OCI-LY7 (cell line): ENCODE measurements at regions not wholly inside any gene's neighbourhood (a gene's known extent, or its start where the extent isn't known, plus 50 kb on each side); places are given as distances from the start of the nearest gene placed in this dataset.
"Not testable (repeated sequence)": the region's sequence is repeated elsewhere in the genome, so short reads cannot be mapped to it uniquely, and the experiment has no call there.

Source experiments
- BruUV-seq: library from RNA; stranded (reverse); fragments of 400-500 nt; replicated peaks from 2 replicates; lab custom pipeline; 2021; lab: Mats Ljungman, UMichigan
- CTCF ChIA-PET: fragments of 300-600 bp; sonication (Branson Sonifier 250); formaldehyde crosslinking; loops from one replicate; lab custom pipeline; 2022; ENCODE audit warnings: antibody characterized with exemption; ENCODE audit not compliant: unreplicated experiment; lab: Charles Lee
- POLR2A ChIA-PET: fragments of 300-600 bp; sonication (Branson Sonifier 250); formaldehyde crosslinking; loops from one replicate; lab custom pipeline; 2022; ENCODE audit warnings: antibody characterized with exemption; lab: Charles Lee
- DNase-seq: peaks from one replicate; pipeline ENCODE4 v3.0.0-alpha.2; 2015; ENCODE audit warnings: low spot score
- H2AFZ ChIP-seq: fragments of 200-600 bp; sonication (generic), shearing (Covaris generic); 2 replicates; pipeline ENCODE4 v1.6.1; 2014; ENCODE audit warnings: mild to moderate bottlenecking, antibody characterized with exemption, low read length, moderate library complexity
- H3K27ac ChIP-seq: fragments of 200-600 bp; sonication (generic); 2 replicates; pipeline ENCODE4 v1.5.1; 2014; ENCODE audit warnings: mixed run types, low read depth, mild to moderate bottlenecking, moderate library complexity, low read length, inconsistent platforms; ENCODE audit not compliant: poor library complexity, severe bottlenecking
- H3K36me3 ChIP-seq: fragments of 200-600 bp; sonication (generic); 2 replicates; pipeline ENCODE4 v1.6.1; 2014; ENCODE audit warnings: mild to moderate bottlenecking, antibody characterized with exemption, low read length, moderate library complexity, mixed read lengths; ENCODE audit not compliant: insufficient read depth
- H3K4me1 ChIP-seq: fragments of 200-600 bp; sonication (generic); 2 replicates; pipeline ENCODE4 v1.5.1; 2014; ENCODE audit warnings: mild to moderate bottlenecking, low read length; ENCODE audit not compliant: insufficient read depth, poor library complexity, severe bottlenecking
- H3K4me2 ChIP-seq: fragments of 200-600 bp; sonication (generic); 2 replicates; pipeline ENCODE4 v1.6.1; 2014; ENCODE audit warnings: mild to moderate bottlenecking, low read length
- H3K4me3 ChIP-seq: fragments of 200-600 bp; sonication (generic); 2 replicates; pipeline ENCODE4 v1.5.1; 2014; ENCODE audit warnings: mild to moderate bottlenecking, low read depth, low read length; ENCODE audit not compliant: poor library complexity, severe bottlenecking
- H3K79me2 ChIP-seq: fragments of 200-600 bp; sonication (generic); 2 replicates; pipeline ENCODE4 v1.6.1; 2016; ENCODE audit warnings: low read depth, mild to moderate bottlenecking, low read length, moderate library complexity, mixed read lengths; ENCODE audit not compliant: insufficient read depth
- H3K9me2 ChIP-seq: fragments of 200-600 bp; sonication (generic); 2 replicates; pipeline ENCODE4 v1.6.1; 2016; ENCODE audit warnings: mild to moderate bottlenecking, low read length, mixed read lengths; ENCODE audit not compliant: insufficient read depth
- H3K9me3 ChIP-seq: fragments of 200-600 bp; sonication (generic); 2 replicates; pipeline ENCODE4 v1.6.1; 2014; ENCODE audit warnings: mild to moderate bottlenecking, mixed run types, low read length, mixed read lengths
- H4K20me1 ChIP-seq: fragments of 200-600 bp; sonication (generic); 2 replicates; pipeline ENCODE4 v1.6.1; 2014; ENCODE audit warnings: mild to moderate bottlenecking, antibody characterized with exemption, low read length, moderate library complexity, mixed read lengths; ENCODE audit not compliant: insufficient read depth
- CTCF ChIP-seq: fragments of 200-600 bp; sonication (generic); conservative IDR thresholded peaks from 2 replicates; pipeline ENCODE4 v1.5.1; 2014; ENCODE audit warnings: mild to moderate bottlenecking, antibody characterized with exemption, low read length, moderate library complexity, mixed read lengths
- EZH2phosphoT487 ChIP-seq: fragments of 200-600 bp; sonication (generic); IDR thresholded peaks from 2 replicates; pipeline ENCODE4 v1.6.1; 2018; ENCODE audit warnings: low read depth, borderline replicate concordance, mild to moderate bottlenecking, mixed run types, antibody characterized with exemption, low read length, moderate library complexity, mixed read lengths
- intact Hi-C: fragments of 100-400 bp; cut with micrococcal nuclease; formaldehyde crosslinking; loops from one replicate; pipeline ENCODE4 v1.10.0; 2022; ENCODE audit not compliant: unreplicated experiment

GRCh38 chr14:34147461-34147860, 196.6 kb upstream of the EGLN3 start:
- CTCF ChIA-PET, result no interaction called here
- intact Hi-C loops, result no loop called here
- Histone ChIP-seq H3K9me2 (no peaks in the 10 kb centered on the region), H3K4me1 (no peaks in the 10 kb centered on the region), H3K27ac (no peak overlapping the region), H3K79me2 (no peaks in the 10 kb centered on the region), H2AFZ (no peak overlapping the region), H3K36me3 (no peaks in the 10 kb centered on the region), H3K9me3 (no peaks in the 10 kb centered on the region), H4K20me1 (no peaks in the 10 kb centered on the region), H3K4me3 (no peak overlapping the region), H3K4me2 (no peak overlapping the region)
- DNase-seq, result no peak
- POLR2A ChIA-PET, result no interaction called here
- no TSS peak for BruUV-seq
- TF ChIP-seq CTCF (no peak), EZH2phosphoT487 (no peak)

GRCh38 chr14:34140127-34140526, 189.3 kb upstream of the EGLN3 start:
- POLR2A ChIA-PET, H4K20me1 ChIP-seq, CTCF ChIA-PET, DNase-seq, BruUV-seq, intact Hi-C loops, H3K9me2 ChIP-seq, H2AFZ ChIP-seq, H3K27ac ChIP-seq, H3K79me2 ChIP-seq, H3K4me3 ChIP-seq, H3K36me3 ChIP-seq, H3K9me3 ChIP-seq, H3K4me2 ChIP-seq, H3K4me1 ChIP-seq: not testable (repeated sequence)

GRCh38 chr14:34139160-34140121, 188.6 kb upstream of the EGLN3 start:
- H2AFZ ChIP-seq, DNase-seq, H3K4me1 ChIP-seq, H3K4me3 ChIP-seq, H3K4me2 ChIP-seq, H3K9me2 ChIP-seq, BruUV-seq, H3K27ac ChIP-seq, H4K20me1 ChIP-seq, H3K9me3 ChIP-seq, H3K36me3 ChIP-seq, intact Hi-C loops, H3K79me2 ChIP-seq, CTCF ChIA-PET: not testable (repeated sequence)
- POLR2A ChIA-PET, result interaction anchor here (0.7 kb wide), 1 partner anchor 12 kb away, joined by 3 read pairs; no protein-coding TSS in a partner anchor
